HCT116 (cell line): ENCODE measurements at regions not wholly inside any gene's neighbourhood (a gene's known extent, or its start where the extent isn't known, plus 50 kb on each side); places are given as distances from the start of the nearest gene placed in this dataset.

ENCODE experiments used
- ATAC-seq: fragments of 200-7000 bp; cut with Tn5 transposase; 2 replicates; pipeline ENCODE4 v1.9.1; 2020; ENCODE audit warnings: mild to moderate bottlenecking, moderate library complexity
- BruUV-seq: library from RNA; stranded (reverse); fragments of 400-500 nt; replicated peaks from 2 replicates; lab custom pipeline; 2021; lab: Mats Ljungman, UMichigan
- CTCF ChIA-PET: fragments of 300-600 bp; sonication (Branson Sonifier 250); formaldehyde crosslinking; loops from one replicate; lab custom pipeline; 2021; ENCODE audit warnings: antibody characterized with exemption; lab: Charles Lee
- POLR2A ChIA-PET: fragments of 300-600, 350-600 bp; sonication (Branson Sonifier 250); formaldehyde crosslinking; loops from one replicate; lab custom pipeline; 2021; ENCODE audit warnings: antibody characterized with exemption; lab: Charles Lee
- RAD21 ChIA-PET, 2 experiments: fragments of 300-600 bp; sonication (Branson Sonifier 250); formaldehyde crosslinking; loops; one replicate each; lab custom pipeline; 2023; ENCODE audit warnings: low total read pairs in 2 of 2; ENCODE audit not compliant: uncharacterized antibody in 2 of 2, unreplicated experiment in 2 of 2, low non-redundant PET in 1 of 2; lab: Charles Lee
- DNase-seq: peaks from one replicate; pipeline ENCODE4 v3.0.0-alpha.2; 2010; ENCODE audit warnings: low read depth, low spot score
- H2AFZ ChIP-seq: fragments of 200-600 bp; shearing (Covaris generic), sonication (generic); 2 replicates; pipeline ENCODE4 v1.6.1; 2017; ENCODE audit warnings: low read depth, mixed run types, mixed read lengths, antibody characterized with exemption, low read length; ENCODE audit not compliant: poor library complexity, severe bottlenecking
- H3K27ac ChIP-seq: 2 replicates; pipeline ENCODE4 v1.5.1; 2012; ENCODE audit warnings: low read depth, low read length
- H3K27me3 ChIP-seq: fragments of 200-600 bp; sonication (generic); 2 replicates; pipeline ENCODE4 v1.6.1; 2016; ENCODE audit warnings: mixed run types, low read length, mixed read lengths; ENCODE audit not compliant: insufficient read depth
- H3K36me3 ChIP-seq, 2 experiments: fragments of 200-500 bp in 1 of 2; fragments of 200-600 bp in 1 of 2; sonication (Bioruptor generic) in 1 of 2; sonication (generic) in 1 of 2; 2 replicates each; pipeline versions ENCODE4 v1.5.1 to v1.6.1; 2014 to 2016; ENCODE audit warnings: low read length in 2 of 2, inconsistent platforms in 1 of 2, mixed read lengths in 1 of 2, mixed run types in 1 of 2; ENCODE audit not compliant: insufficient read depth in 2 of 2, control insufficient read depth in 1 of 2
- H3K4me1 ChIP-seq, 2 experiments: fragments of 200-600 bp in 1 of 2; sonication (generic) in 1 of 2; 2 replicates each; pipeline versions ENCODE4 v1.5.1 to v1.6.1; 2012 to 2017; ENCODE audit warnings: low read length in 2 of 2, inconsistent platforms in 1 of 2, mild to moderate bottlenecking in 1 of 2, mixed read lengths in 1 of 2, mixed run types in 1 of 2, moderate library complexity in 1 of 2; ENCODE audit not compliant: insufficient read depth in 2 of 2, control insufficient read depth in 1 of 2
- H3K4me2 ChIP-seq: fragments of 200-600 bp; sonication (generic); 2 replicates; pipeline ENCODE4 v1.6.1; 2017; ENCODE audit warnings: mixed run types, low read length, mixed read lengths
- H3K4me3 ChIP-seq, 2 experiments: fragments of 200-600 bp in 1 of 2; sonication (generic) in 1 of 2; replicated peaks in 1 of 2; 2 replicates each; pipeline ENCODE4 v1.5.1; 2011 to 2016; ENCODE audit warnings: low read length in 2 of 2, control low read depth in 1 of 2, low read depth in 1 of 2, mild to moderate bottlenecking in 1 of 2, mixed read lengths in 1 of 2, mixed run types in 1 of 2
- H3K79me2 ChIP-seq: fragments of 200-600 bp; sonication (generic); 2 replicates; pipeline ENCODE4 v1.6.1; 2017; ENCODE audit warnings: mild to moderate bottlenecking, mixed run types, low read length, moderate library complexity, mixed read lengths; ENCODE audit not compliant: insufficient read depth
- H3K9ac ChIP-seq: fragments of 200-600 bp; sonication (generic); 2 replicates; pipeline ENCODE4 v1.6.1; 2016; ENCODE audit warnings: low read length, mixed read lengths
- H3K9me2 ChIP-seq: fragments of 200-600 bp; sonication (generic), shearing (Covaris generic); 2 replicates; pipeline ENCODE4 v1.6.1; 2017; ENCODE audit warnings: mixed run types, mild to moderate bottlenecking, moderate library complexity; ENCODE audit not compliant: insufficient read depth
- H3K9me3 ChIP-seq, 2 experiments: fragments of 200-500 bp in 1 of 2; fragments of 200-600 bp in 1 of 2; sonication (Bioruptor generic) in 1 of 2; sonication (generic) in 1 of 2; 2 replicates each; pipeline ENCODE4 v1.6.1; 2014 to 2017; ENCODE audit warnings: low read length in 2 of 2, mixed read lengths in 2 of 2, inconsistent platforms in 1 of 2, low read depth in 1 of 2, mild to moderate bottlenecking in 1 of 2, mixed run types in 1 of 2, moderate library complexity in 1 of 2; ENCODE audit not compliant: control insufficient read depth in 1 of 2, insufficient read depth in 1 of 2
- H4K20me1 ChIP-seq: fragments of 200-600 bp; sonication (generic), shearing (Covaris generic); 2 replicates; pipeline ENCODE4 v1.6.1; 2017; ENCODE audit warnings: mixed run types, mild to moderate bottlenecking, moderate library complexity; ENCODE audit not compliant: insufficient read depth
- CTCF ChIP-seq, 3 experiments: fragments of 200-600 bp in 1 of 3; sonication (generic) in 1 of 3; IDR thresholded peaks in 2 of 3; conservative IDR thresholded peaks in 1 of 3; 2 replicates each; pipeline ENCODE4 v1.5.1; 2012 to 2017; ENCODE audit warnings: low read depth in 2 of 3, low read length in 2 of 3, antibody characterized with exemption in 1 of 3, borderline replicate concordance in 1 of 3, control low read depth in 1 of 3, mild to moderate bottlenecking in 1 of 3, mixed read lengths in 1 of 3, mixed run types in 1 of 3, moderate library complexity in 1 of 3; ENCODE audit not compliant: insufficient read depth in 1 of 3
- ELF1 ChIP-seq: IDR thresholded peaks from 2 replicates; pipeline ENCODE4 v1.6.1; 2012; ENCODE audit warnings: low read depth, borderline replicate concordance
- EZH2 ChIP-seq: fragments of 200-600 bp; sonication (generic); IDR thresholded peaks from 2 replicates; pipeline ENCODE4 v1.6.1; 2017; ENCODE audit warnings: antibody characterized with exemption, mixed run types
- FOSL1 ChIP-seq: IDR thresholded peaks from 2 replicates; pipeline ENCODE4 v1.6.1; 2012; ENCODE audit warnings: low read depth
- JUND ChIP-seq: IDR thresholded peaks from 2 replicates; pipeline ENCODE4 v1.6.1; 2012
- MAX ChIP-seq: IDR thresholded peaks from 2 replicates; pipeline ENCODE4 v1.6.1; 2012
- POLR2A ChIP-seq: IDR thresholded peaks from 2 replicates; pipeline ENCODE4 v1.7.0; 2011; ENCODE audit warnings: borderline replicate concordance; ENCODE audit not compliant: insufficient read depth, insufficient read length; ENCODE audit errors: extremely low read depth
- POLR2AphosphoS5 ChIP-seq: IDR thresholded peaks from 2 replicates; pipeline ENCODE4 v1.6.1; 2011; ENCODE audit warnings: mild to moderate bottlenecking, low read depth, low read length, moderate library complexity
- RAD21 ChIP-seq: IDR thresholded peaks from 2 replicates; pipeline ENCODE4 v1.6.1; 2012; ENCODE audit warnings: low read depth, mild to moderate bottlenecking
- REST ChIP-seq: IDR thresholded peaks from 2 replicates; pipeline ENCODE4 v1.6.1; 2012; ENCODE audit warnings: low read depth
- SIN3A ChIP-seq: IDR thresholded peaks from 2 replicates; pipeline ENCODE4 v1.6.1; 2012; ENCODE audit warnings: low read depth
- SP1 ChIP-seq: IDR thresholded peaks from 2 replicates; pipeline ENCODE4 v1.6.1; 2012; ENCODE audit warnings: low read depth
- YY1 ChIP-seq: IDR thresholded peaks from 2 replicates; pipeline ENCODE4 v1.6.1; 2011; ENCODE audit warnings: low read length, low read depth, moderate library complexity, mild to moderate bottlenecking; ENCODE audit not compliant: insufficient replicate concordance; ENCODE audit errors: extremely low read depth
- ZBTB33 ChIP-seq: IDR thresholded peaks from 2 replicates; pipeline ENCODE4 v1.6.1; 2011; ENCODE audit warnings: mild to moderate bottlenecking, low read length, moderate library complexity; ENCODE audit not compliant: insufficient replicate concordance; ENCODE audit errors: extremely low read depth
- ZFX ChIP-seq: fragments of 450-650 bp; IDR thresholded peaks from 2 replicates; pipeline ENCODE4 v1.6.1; 2017
- intact Hi-C: fragments of 100-400 bp; cut with micrococcal nuclease; formaldehyde crosslinking; loops from 2 replicates; pipeline ENCODE4 v1.10.0; 2022

GRCh38 chr13:74929436-74929835 is 552.5 kb downstream of the TBC1D4 start:
- H2AFZ ChIP-seq = no peak overlapping the region
- H3K27me3 ChIP-seq = no peaks in the 10 kb centered on the region
- H3K9me3 ChIP-seq = 0 out of 4 replicates have a peak, but pooled peaks cover 0 to 2% of the 10 kb centered on the region in 2 experiments
- ChIA-PET POLR2A (no interaction called here), CTCF (no interaction called here), RAD21 (no interaction called here)
- no peaks in the 10 kb centered on the region for H3K9me2 ChIP-seq
- no peaks in the 10 kb centered on the region for H3K79me2 ChIP-seq
- ATAC-seq = no peak
- H3K36me3 ChIP-seq = no peaks in the 10 kb centered on the region
- no peak for DNase-seq
- H4K20me1 ChIP-seq = no peaks in the 10 kb centered on the region
- no TSS peak for BruUV-seq
- H3K4me1 ChIP-seq = no peaks in the 10 kb centered on the region
- H3K4me2 ChIP-seq = no peak overlapping the region
- H3K27ac ChIP-seq = no peak overlapping the region
- intact Hi-C loops = no loop called here
- no peak for TF ChIP-seq POLR2AphosphoS5
- TF ChIP-seq ELF1 = no peak
- no peak for TF ChIP-seq JUND
- TF ChIP-seq SIN3A = no peak
- no peak for TF ChIP-seq SP1
- TF ChIP-seq MAX = no peak
- no peak for TF ChIP-seq REST
- TF ChIP-seq FOSL1 = no peak
- TF ChIP-seq ZBTB33 = no peak
- no peak for TF ChIP-seq CTCF (IDR thresholded peaks at IDR 0.05 in 2 of 3, conservative IDR thresholded peaks at IDR 0.05 in 1 of 3; ENCODE audit: borderline replicate concordance in 1 of 3, insufficient read depth in 1 of 3, low read depth in 2 of 3, low read length in 2 of 3)
- TF ChIP-seq YY1 = no peak
- TF ChIP-seq EZH2 = no peak
- no peak for TF ChIP-seq POLR2A
- no peak for TF ChIP-seq RAD21
- TF ChIP-seq ZFX = no peak
- H3K9ac ChIP-seq = no peak overlapping the region
- H3K4me3 ChIP-seq = no peak overlapping the region
